Peyer's patch (tissue), 4 donors: ENCODE measurements at regions not wholly inside any gene's neighbourhood (a gene's known extent, or its start where the extent isn't known, plus 50 kb on each side); places are given as distances from the start of the nearest gene placed in this dataset.
"Not testable (repeated sequence)": the region's sequence is repeated elsewhere in the genome, so short reads cannot be mapped to it uniquely, and the experiment has no call there.

Experiments used
- POLR2A ChIP-seq, 2 donors: fragments of 450-650 bp; IDR thresholded peaks; one replicate each; pipeline ENCODE4 v1.5.1; 2017; ENCODE audit warnings: antibody characterized with exemption in 2 of 2, mild to moderate bottlenecking in 2 of 2, moderate library complexity in 2 of 2
- TF ChIP-seq, protein P1 (sequence below), 6 experiments: fragments of 450-650 bp in 4 of 6; fragments of 200-600 bp in 2 of 6; sonication (generic) in 1 of 6; IDR thresholded peaks; one replicate each; pipeline ENCODE4 v1.5.1; 2017 to 2019; ENCODE audit warnings: antibody characterized with exemption in 6 of 6, mild to moderate bottlenecking in 3 of 6, moderate library complexity in 1 of 6

DNA sequence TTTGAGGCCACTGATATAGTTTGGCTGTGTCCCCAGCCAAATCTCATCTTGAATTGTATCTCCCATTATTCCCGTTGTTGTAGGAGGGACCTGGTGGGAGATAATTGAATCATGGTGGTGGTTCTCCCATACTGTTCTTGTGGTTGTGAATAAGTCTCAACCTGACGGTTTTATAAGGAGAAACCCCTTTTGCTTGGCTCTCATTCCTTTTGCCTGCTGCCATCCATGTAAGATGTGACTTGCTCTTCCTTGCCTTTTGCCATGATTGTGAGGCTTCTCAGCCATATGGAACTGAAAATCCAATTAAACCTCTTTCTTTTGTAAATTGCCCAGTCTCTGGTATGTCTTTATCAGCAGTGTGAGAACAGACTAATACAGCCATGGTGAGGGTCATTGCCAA is 431.6 kb upstream of the ID2 start:
- TF ChIP-seq, protein P1, sequence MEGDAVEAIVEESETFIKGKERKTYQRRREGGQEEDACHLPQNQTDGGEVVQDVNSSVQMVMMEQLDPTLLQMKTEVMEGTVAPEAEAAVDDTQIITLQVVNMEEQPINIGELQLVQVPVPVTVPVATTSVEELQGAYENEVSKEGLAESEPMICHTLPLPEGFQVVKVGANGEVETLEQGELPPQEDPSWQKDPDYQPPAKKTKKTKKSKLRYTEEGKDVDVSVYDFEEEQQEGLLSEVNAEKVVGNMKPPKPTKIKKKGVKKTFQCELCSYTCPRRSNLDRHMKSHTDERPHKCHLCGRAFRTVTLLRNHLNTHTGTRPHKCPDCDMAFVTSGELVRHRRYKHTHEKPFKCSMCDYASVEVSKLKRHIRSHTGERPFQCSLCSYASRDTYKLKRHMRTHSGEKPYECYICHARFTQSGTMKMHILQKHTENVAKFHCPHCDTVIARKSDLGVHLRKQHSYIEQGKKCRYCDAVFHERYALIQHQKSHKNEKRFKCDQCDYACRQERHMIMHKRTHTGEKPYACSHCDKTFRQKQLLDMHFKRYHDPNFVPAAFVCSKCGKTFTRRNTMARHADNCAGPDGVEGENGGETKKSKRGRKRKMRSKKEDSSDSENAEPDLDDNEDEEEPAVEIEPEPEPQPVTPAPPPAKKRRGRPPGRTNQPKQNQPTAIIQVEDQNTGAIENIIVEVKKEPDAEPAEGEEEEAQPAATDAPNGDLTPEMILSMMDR (IDR thresholded peaks at IDR 0.05) = not testable (repeated sequence)
- not testable (repeated sequence) for TF ChIP-seq POLR2A (IDR thresholded peaks at IDR 0.05)
